Heart right ventricle (tissue), 16 donors: ENCODE measurements at regions not wholly inside any gene's neighbourhood (a gene's known extent, or its start where the extent isn't known, plus 50 kb on each side); places are given as distances from the start of the nearest gene placed in this dataset.

Source experiments
- ATAC-seq, 8 donors: fragments of 200-7000 bp; cut with Tn5 transposase; one replicate each; pipeline ENCODE4 v1.9.1; 2020; ENCODE audit warnings: mild to moderate bottlenecking in 8 of 8, moderate library complexity in 8 of 8, moderate number of reproducible peaks in 1 of 8
- DNase-seq, 2 donors: peaks; one replicate each; pipeline ENCODE4 v3.0.0-alpha.2; 2020
- H3K27ac ChIP-seq, 10 donors: fragments of 200-600 bp; sonication (generic) in 2 of 10; one replicate each; pipeline versions ENCODE4 v1.5.0 to v1.8.0; 2020 to 2022; ENCODE audit warnings: mild to moderate bottlenecking in 3 of 10
- H3K27me3 ChIP-seq, 7 donors: fragments of 200-600 bp; one replicate each; pipeline ENCODE4 v1.8.0; 2021 to 2022; ENCODE audit warnings: mild to moderate bottlenecking in 2 of 7
- H3K36me3 ChIP-seq, 9 donors: fragments of 200-600 bp; sonication (generic) in 1 of 9; one replicate each; pipeline versions ENCODE4 v1.5.0 to v1.8.0; 2020 to 2022; ENCODE audit warnings: mild to moderate bottlenecking in 2 of 9
- H3K4me1 ChIP-seq, 9 donors: fragments of 200-600 bp; sonication (generic) in 1 of 9; one replicate each; pipeline versions ENCODE4 v1.5.0 to v1.8.0; 2020 to 2022; ENCODE audit warnings: mild to moderate bottlenecking in 4 of 9
- H3K4me3 ChIP-seq, 10 donors: fragments of 200-600 bp; sonication (generic) in 2 of 10; one replicate each; pipeline versions ENCODE4 v1.5.0 to v1.8.0; 2020 to 2022; ENCODE audit warnings: mild to moderate bottlenecking in 7 of 10, moderate library complexity in 2 of 10
- H3K9me3 ChIP-seq, 11 donors: fragments of 200-600 bp in 10 of 11; sonication (generic) in 2 of 11; one replicate each; pipeline versions ENCODE4 v1.5.0 to v1.8.0; 2013 to 2022; ENCODE audit warnings: mild to moderate bottlenecking in 2 of 11, control low read depth in 1 of 11, moderate library complexity in 1 of 11
- CTCF ChIP-seq, 9 donors: fragments of 200-600 bp; sonication (generic) in 2 of 9; IDR thresholded peaks; one replicate each; pipeline versions ENCODE4 v1.5.0 to v1.8.0; 2021 to 2022; ENCODE audit warnings: antibody characterized with exemption in 9 of 9, mild to moderate bottlenecking in 5 of 9, moderate library complexity in 1 of 9
- WGBS, 2 donors: extraction: QIAGEN DNeasy Blood & Tissue Kit; methylation state at CpG; one replicate each; pipeline ENCODE4 v1.1.7; 2013; ENCODE audit warnings: inconsistent platforms in 1 of 2; 5-methylcytosine and 5-hydroxymethylcytosine counted together
- intact Hi-C, 10 donors: fragments of 100-400 bp; cut with DNase I; formaldehyde crosslinking; loops; one replicate each; pipeline versions ENCODE4 v1.11.1 to v1.14.2; 2022
- donor health status: Arrhythmogenic right ventricular cardiomyopathy.
- donor health status: ischemic (EF 13 %, LVEDD 7.1; RV severe dilation, severe dysfunction).
- donor health status: healthy with polysubstance abuse.
- donor health status: DM: no; HTN: yes; CAD: no.
- donor health status: DM: no; HTN: no; CAD: no.
- donor health status: ischemic (EF 25% LVEDD 6.9; RV normal size, moderate dysfunction).
- donor health status: ischemic (EF 25% LVEDD 5.7; RV mildly dilated, moderate dysfunction).
- donor health status: healthy.
- donor health status: DM: yes; HTN: yes; CAD: no.
- donor health status: Ischemic cardiomyopathy.
- donor health status: ischemic (EF 35%, LVEDD 5.7; RV mildly dilated, moderate dysfunction).
- donor health status: nonischemic (EF 11% LVEDD 7.7; RV severe dilation, severe dysfunction).
- donor health status: DM: yes; HTN: yes; CAD: no.
- donor health status: PGD.
- donor health status: ischemic (EF 29% LVEDD 5.4; RV normal size, mild dysfunction).
- donor health status: nonischemic (EF 23%, LVEDD 6.1; RV moderate dilation, normal function).

- peaks cover 4 to 30% (median 15%) of the 10 kb centered on the region in 9 donors for H3K4me1 ChIP-seq
- intact Hi-C loops = no loop called here
- H3K27ac ChIP-seq = no peak overlapping the region
- no peak for TF ChIP-seq CTCF (IDR thresholded peaks at IDR 0.05)
- peaks cover 0 to 18% (median 0%) of the 10 kb centered on the region in 7 donors for H3K27me3 ChIP-seq
- H3K36me3 ChIP-seq = no peaks in the 10 kb centered on the region
- H3K4me3 ChIP-seq = no peak overlapping the region
- no peak for ATAC-seq
- no peak for DNase-seq
- H3K9me3 ChIP-seq = no peaks in the 10 kb centered on the region
- WGBS, 2 donors = 52 to 57% methylated on average over 18 of the region's 18 CpGs
Observed at GRCh38 chr15:70199540-70200410, 102.1 kb upstream of the TLE3 start.

- peaks cover 4 to 30% (median 15%) of the 10 kb centered on the region in 9 donors for H3K4me1 ChIP-seq
- no peak overlapping the region for H3K4me3 ChIP-seq
- 86 to 89% methylated on average over 4 of the region's 4 CpGs for WGBS, 2 donors
- no peak for DNase-seq
- no peak for TF ChIP-seq CTCF (IDR thresholded peaks at IDR 0.05)
- no peaks in the 10 kb centered on the region for H3K9me3 ChIP-seq
- H3K36me3 ChIP-seq = no peaks in the 10 kb centered on the region
- peaks cover 0 to 18% (median 0%) of the 10 kb centered on the region in 7 donors for H3K27me3 ChIP-seq
- intact Hi-C loops = no loop called here
- H3K27ac ChIP-seq = no peak overlapping the region
- ATAC-seq = no peak
Observed at GRCh38 chr15:70199124-70199482, 101.4 kb upstream of the TLE3 start.

- intact Hi-C loops = no loop called here
- Histone ChIP-seq H3K9me3 (no peaks in the 10 kb centered on the region), H3K4me3 (no peak overlapping the region), H3K4me1 (peaks cover 4 to 30% (median 15%) of the 10 kb centered on the region in 9 donors), H3K27ac (no peak overlapping the region), H3K27me3 (peaks cover 0 to 18% (median 0%) of the 10 kb centered on the region in 7 donors), H3K36me3 (no peaks in the 10 kb centered on the region)
- WGBS, 2 donors = 94 to 95% methylated on average over 6 of the region's 6 CpGs
- no peak for TF ChIP-seq CTCF (IDR thresholded peaks at IDR 0.05)
- no peak for DNase-seq
- ATAC-seq = no peak
Observed at GRCh38 chr15:70198441-70199123, 100.9 kb upstream of the TLE3 start.

- H3K9me3 ChIP-seq = no peaks in the 10 kb centered on the region
- TF ChIP-seq CTCF (IDR thresholded peaks at IDR 0.05) = no peak
- no peak overlapping the region for H3K27ac ChIP-seq
- H3K4me3 ChIP-seq = no peak overlapping the region
- H3K27me3 ChIP-seq = peaks cover 0 to 18% (median 0%) of the 10 kb centered on the region in 7 donors
- WGBS, 2 donors = 84 to 93% methylated on average over 9 of the region's 9 CpGs
- DNase-seq (no peak), ATAC-seq (peak in 1 of 8 donors; percentile 5)
- no peaks in the 10 kb centered on the region for H3K36me3 ChIP-seq
- intact Hi-C loops = no loop called here
- H3K4me1 ChIP-seq = peaks cover 3 to 30% (median 15%) of the 10 kb centered on the region in 9 donors
Observed at GRCh38 chr15:70197945-70198361, 100.2 kb upstream of the TLE3 start.
